ENCODE measurements at regions not wholly inside any gene's neighbourhood (a gene's known extent, or its start where the extent isn't known, plus 50 kb on each side); places are given as distances from the start of the nearest gene placed in this dataset.

DNA sequence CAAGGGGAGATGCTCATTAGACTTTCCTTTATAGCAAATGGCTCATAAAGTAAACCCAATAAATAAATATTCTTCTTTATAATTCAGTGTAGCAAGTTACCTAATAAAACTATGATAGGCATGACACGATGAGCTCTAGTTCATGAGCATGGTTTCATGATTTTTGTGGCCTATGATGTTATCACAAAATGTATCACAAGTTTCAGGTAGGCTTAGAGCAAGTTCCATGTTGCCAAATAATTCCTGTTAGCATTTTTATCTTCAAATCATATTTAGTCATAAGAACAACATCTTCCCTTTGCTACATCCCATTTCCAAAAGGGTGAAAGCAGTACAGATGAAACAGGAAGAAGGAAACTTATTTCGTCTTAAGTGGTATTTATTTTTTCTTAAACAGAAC is 200.2 kb downstream of the ENC1 start:
- no peak for TF ChIP-seq RAD21 (IDR thresholded peaks at IDR 0.05; ENCODE audit: low read depth)
- TF ChIP-seq, protein P1, sequence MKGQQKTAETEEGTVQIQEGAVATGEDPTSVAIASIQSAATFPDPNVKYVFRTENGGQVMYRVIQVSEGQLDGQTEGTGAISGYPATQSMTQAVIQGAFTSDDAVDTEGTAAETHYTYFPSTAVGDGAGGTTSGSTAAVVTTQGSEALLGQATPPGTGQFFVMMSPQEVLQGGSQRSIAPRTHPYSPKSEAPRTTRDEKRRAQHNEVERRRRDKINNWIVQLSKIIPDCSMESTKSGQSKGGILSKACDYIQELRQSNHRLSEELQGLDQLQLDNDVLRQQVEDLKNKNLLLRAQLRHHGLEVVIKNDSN (IDR thresholded peaks at IDR 0.05) = no peak
- no peak for TF ChIP-seq EP300 (IDR thresholded peaks at IDR 0.05; ENCODE audit: borderline replicate concordance)
- no peak for TF ChIP-seq YY1 (IDR thresholded peaks at IDR 0.05; ENCODE audit: low read depth)
- TF ChIP-seq, protein P2, sequence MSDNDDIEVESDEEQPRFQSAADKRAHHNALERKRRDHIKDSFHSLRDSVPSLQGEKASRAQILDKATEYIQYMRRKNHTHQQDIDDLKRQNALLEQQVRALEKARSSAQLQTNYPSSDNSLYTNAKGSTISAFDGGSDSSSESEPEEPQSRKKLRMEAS (IDR thresholded peaks at IDR 0.05) = no peak
- TF ChIP-seq NFIC (IDR thresholded peaks at IDR 0.05) = no peak
- TF ChIP-seq CEBPB (IDR thresholded peaks at IDR 0.05) = no peak
